CD14-positive monocyte (primary cell): ENCODE measurements at regions not wholly inside any gene's neighbourhood (a gene's known extent, or its start where the extent isn't known, plus 50 kb on each side); places are given as distances from the start of the nearest gene placed in this dataset.

Experiments
- DNase-seq, 3 donors: peaks; one replicate each; pipeline ENCODE4 v3.0.0-alpha.2; 2011 to 2022
- H2AFZ ChIP-seq: 2 replicates; pipeline ENCODE4 v1.6.0; 2012; ENCODE audit warnings: mild to moderate bottlenecking, low read depth, low read length, inconsistent platforms; ENCODE audit not compliant: insufficient read depth, poor library complexity, severe bottlenecking
- H3K27ac ChIP-seq, 2 donors: 1 replicate in 1 of 2; 2 replicates in 1 of 2; pipeline ENCODE4 v1.5.1; 2012 to 2013; ENCODE audit warnings: low read length in 2 of 2, control low read depth in 1 of 2, inconsistent platforms in 1 of 2, low read depth in 1 of 2, mild to moderate bottlenecking in 1 of 2
- H3K27me3 ChIP-seq, 2 donors: one replicate each; pipeline versions ENCODE4 v1.6.0 to v1.6.1; 2011 to 2013; ENCODE audit warnings: low read length in 2 of 2; ENCODE audit not compliant: control insufficient read depth in 2 of 2, insufficient read depth in 2 of 2
- H3K36me3 ChIP-seq, 2 donors: replicated peaks in 1 of 2; 1 replicate in 1 of 2; 2 replicates in 1 of 2; pipeline versions ENCODE4 v1.5.1 to v1.6.1; 2012 to 2013; ENCODE audit warnings: low read length in 2 of 2, control low read depth in 1 of 2, inconsistent platforms in 1 of 2, mild to moderate bottlenecking in 1 of 2; ENCODE audit not compliant: insufficient read depth in 2 of 2, control insufficient read depth in 1 of 2
- H3K4me1 ChIP-seq, 2 donors: 1 replicate in 1 of 2; 2 replicates in 1 of 2; pipeline versions ENCODE4 v1.5.1 to v1.6.1; 2012 to 2013; ENCODE audit warnings: low read length in 2 of 2, control low read depth in 1 of 2, inconsistent platforms in 1 of 2, mild to moderate bottlenecking in 1 of 2, moderate library complexity in 1 of 2; ENCODE audit not compliant: insufficient read depth in 2 of 2, control insufficient read depth in 1 of 2
- H3K4me2 ChIP-seq: replicated peaks from 2 replicates; pipeline ENCODE3; 2012; ENCODE audit warnings: low read length, moderate library complexity, mild to moderate bottlenecking; ENCODE audit not compliant: poor library complexity, severe bottlenecking; ENCODE audit errors: extremely low read depth
- H3K4me3 ChIP-seq, 3 experiments: fragments of 200-600 bp in 1 of 3; sonication (generic) in 1 of 3; replicated peaks in 1 of 3; 1 replicate in 2 of 3; 2 replicates in 1 of 3; pipeline ENCODE4 v1.5.1; 2011 to 2013; ENCODE audit warnings: low read length in 3 of 3, mild to moderate bottlenecking in 3 of 3, control low read depth in 2 of 3, low read depth in 2 of 3, inconsistent platforms in 1 of 3, moderate library complexity in 1 of 3
- H3K79me2 ChIP-seq: 2 replicates; pipeline ENCODE4 v1.6.0; 2012; ENCODE audit warnings: mild to moderate bottlenecking, control low read depth, inconsistent platforms, low read length, moderate library complexity; ENCODE audit not compliant: insufficient read depth
- H3K9ac ChIP-seq: 2 replicates; pipeline ENCODE4 v1.6.0; 2017; ENCODE audit warnings: low read length, mild to moderate bottlenecking; ENCODE audit not compliant: insufficient read depth, poor library complexity, severe bottlenecking
- H3K9me3 ChIP-seq, 2 donors: replicated peaks in 1 of 2; 1 replicate in 1 of 2; 2 replicates in 1 of 2; pipeline versions ENCODE4 v1.5.1 to v1.6.1; 2012 to 2013; ENCODE audit warnings: low read length in 2 of 2, control low read depth in 1 of 2; ENCODE audit not compliant: control insufficient read depth in 1 of 2, insufficient read depth in 1 of 2
- H4K20me1 ChIP-seq: 2 replicates; pipeline ENCODE4 v1.6.0; 2012; ENCODE audit warnings: mild to moderate bottlenecking, low read length, control low read depth, moderate library complexity; ENCODE audit not compliant: insufficient read depth
- H3K27ac Mint-ChIP-seq, 7 donors: one replicate each; pipeline ENCODE4 v1.8.0; 2020; ENCODE audit warnings: mild to moderate bottlenecking in 7 of 7, mixed read lengths in 7 of 7, moderate library complexity in 6 of 7, inconsistent platforms in 2 of 7
- H3K27me3 Mint-ChIP-seq, 3 donors: one replicate each; pipeline ENCODE4 v1.8.0; 2021 to 2022; ENCODE audit warnings: low read depth in 3 of 3, mild to moderate bottlenecking in 3 of 3, mixed read lengths in 3 of 3, moderate library complexity in 3 of 3, inconsistent platforms in 1 of 3
- H3K36me3 Mint-ChIP-seq, 2 donors: one replicate each; pipeline ENCODE4 v1.8.0; 2020; ENCODE audit warnings: mixed read lengths in 2 of 2, inconsistent platforms in 1 of 2, mild to moderate bottlenecking in 1 of 2
- H3K4me1 Mint-ChIP-seq: one replicate; pipeline ENCODE4 v1.8.0; 2020; ENCODE audit warnings: mild to moderate bottlenecking, mixed read lengths
- H3K4me3 Mint-ChIP-seq, 2 donors: one replicate each; pipeline ENCODE4 v1.8.0; 2020; ENCODE audit warnings: mild to moderate bottlenecking in 2 of 2, mixed read lengths in 2 of 2, moderate library complexity in 1 of 2
- H3K9me3 Mint-ChIP-seq, 7 donors: one replicate each; pipeline ENCODE4 v1.8.0; 2020 to 2022; ENCODE audit warnings: mixed read lengths in 7 of 7, mild to moderate bottlenecking in 6 of 7, moderate library complexity in 6 of 7, inconsistent platforms in 2 of 7
- CTCF ChIP-seq: fragments of 200-600 bp; IDR thresholded peaks from one replicate; pipeline ENCODE4 v1.8.0; 2022; ENCODE audit warnings: antibody characterized with exemption, mild to moderate bottlenecking
- WGBS: methylation state at CpG from one replicate; pipeline ENCODE4 v1.1.5; 2013; ENCODE audit warnings: missing lambda C conversion rate; ENCODE audit not compliant: insufficient coverage; 5-methylcytosine and 5-hydroxymethylcytosine counted together
- intact Hi-C, 2 donors: fragments of 100-400 bp; cut with micrococcal nuclease; formaldehyde crosslinking; loops; one replicate each; pipeline versions ENCODE4 v1.15.0 to v1.15.1; 2023

- intact Hi-C loops = no loop called here
- Histone ChIP-seq H3K9ac (no peak overlapping the region), H3K9me3 (peaks cover 3 to 6% of the 10 kb centered on the region in 2 donors), H3K4me1 (no peaks in the 10 kb centered on the region), H3K4me3 (no peak overlapping the region), H3K27ac (no peak overlapping the region), H3K4me2 (no peak overlapping the region), H4K20me1 (no peaks in the 10 kb centered on the region), H3K27me3 (no peaks in the 10 kb centered on the region), H2AFZ (no peak overlapping the region), H3K79me2 (no peaks in the 10 kb centered on the region), H3K36me3 (no peaks in the 10 kb centered on the region)
- 95% methylated on average over 5 of the region's 5 CpGs for WGBS
- H3K4me3 Mint-ChIP-seq = no peak overlapping the region
- H3K4me1 Mint-ChIP-seq = no peaks in the 10 kb centered on the region
- peaks cover 0 to 2% (median 1%) of the 10 kb centered on the region in 3 donors for H3K27me3 Mint-ChIP-seq
- H3K27ac Mint-ChIP-seq = no peak overlapping the region
- H3K36me3 Mint-ChIP-seq = no peaks in the 10 kb centered on the region
- peaks cover 0 to 13% (median 5%) of the 10 kb centered on the region in 7 donors for H3K9me3 Mint-ChIP-seq
- DNase-seq = no peak
- no peak for TF ChIP-seq CTCF
These were observed 852.6 kb downstream of the NTRK3 start for GRCh38 chr15:87403973-87404372.

- H3K27ac ChIP-seq = no peak overlapping the region
- TF ChIP-seq CTCF = no peak
- 87% methylated on average over 3 of the region's 5 CpGs for WGBS
- Mint-ChIP-seq H3K36me3 (no peaks in the 10 kb centered on the region), H3K4me3 (no peak overlapping the region), H3K27me3 (peaks cover 0 to 2% (median 1%) of the 10 kb centered on the region in 3 donors), H3K9me3 (peaks cover 2 to 13% (median 3%) of the 10 kb centered on the region in 7 donors), H3K27ac (no peak overlapping the region), H3K4me1 (no peaks in the 10 kb centered on the region)
- H3K79me2 ChIP-seq = no peaks in the 10 kb centered on the region
- intact Hi-C loops = no loop called here
- DNase-seq = no peak
- no peaks in the 10 kb centered on the region for H3K36me3 ChIP-seq
- H3K4me3 ChIP-seq = no peak overlapping the region
- peaks cover 3 to 6% of the 10 kb centered on the region in 2 donors for H3K9me3 ChIP-seq
- H3K9ac ChIP-seq = no peak overlapping the region
- H2AFZ ChIP-seq = no peak overlapping the region
- no peak overlapping the region for H3K4me2 ChIP-seq
- no peaks in the 10 kb centered on the region for H3K4me1 ChIP-seq
- no peaks in the 10 kb centered on the region for H4K20me1 ChIP-seq
- no peaks in the 10 kb centered on the region for H3K27me3 ChIP-seq
These were observed 854.6 kb downstream of the NTRK3 start for GRCh38 chr15:87401973-87402372.
